ENCODE measurements at regions not wholly inside any gene's neighbourhood (a gene's known extent, or its start where the extent isn't known, plus 50 kb on each side); places are given as distances from the start of the nearest gene placed in this dataset.

GRCh38 chr18:76259711-76260110, 235.3 kb downstream of the ZNF516 start:
- no peaks in the 10 kb centered on the region for H3K9me3 ChIP-seq (ENCODE audit: low read length)
- ChIA-PET CTCF (ENCODE audit: unreplicated experiment) (no interaction called here), POLR2A (interaction anchor here (0.7 kb wide), 2 partner anchors 26 to 60 kb away, joined by 3 read pairs; no protein-coding TSS in a partner anchor)
- H2AFZ ChIP-seq (ENCODE audit: low read length) = no peak overlapping the region
- H4K20me1 ChIP-seq (ENCODE audit: insufficient read depth, low read length) = no peaks in the 10 kb centered on the region
- no peak overlapping the region for H3K27ac ChIP-seq (ENCODE audit: low read depth, low read length, poor library complexity, severe bottlenecking)
- DNase-seq (ENCODE audit: low spot score) = no peak
- BruUV-seq (replicated peaks) = no TSS peak
- H3K36me3 ChIP-seq (ENCODE audit: insufficient read depth, low read length) = no peaks in the 10 kb centered on the region
- no peaks in the 10 kb centered on the region for H3K9me2 ChIP-seq (ENCODE audit: insufficient read depth, low read length)
- no peaks in the 10 kb centered on the region for H3K79me2 ChIP-seq (ENCODE audit: insufficient read depth, low read depth, low read length)
- intact Hi-C loops (cut with micrococcal nuclease; ENCODE audit: unreplicated experiment) = no loop called here
- H3K4me3 ChIP-seq (ENCODE audit: low read depth, low read length, poor library complexity, severe bottlenecking) = no peak overlapping the region
- no peak overlapping the region for H3K4me2 ChIP-seq (ENCODE audit: low read length)
- no peaks in the 10 kb centered on the region for H3K4me1 ChIP-seq (ENCODE audit: insufficient read depth, low read length, poor library complexity, severe bottlenecking)
- TF ChIP-seq, protein P1, sequence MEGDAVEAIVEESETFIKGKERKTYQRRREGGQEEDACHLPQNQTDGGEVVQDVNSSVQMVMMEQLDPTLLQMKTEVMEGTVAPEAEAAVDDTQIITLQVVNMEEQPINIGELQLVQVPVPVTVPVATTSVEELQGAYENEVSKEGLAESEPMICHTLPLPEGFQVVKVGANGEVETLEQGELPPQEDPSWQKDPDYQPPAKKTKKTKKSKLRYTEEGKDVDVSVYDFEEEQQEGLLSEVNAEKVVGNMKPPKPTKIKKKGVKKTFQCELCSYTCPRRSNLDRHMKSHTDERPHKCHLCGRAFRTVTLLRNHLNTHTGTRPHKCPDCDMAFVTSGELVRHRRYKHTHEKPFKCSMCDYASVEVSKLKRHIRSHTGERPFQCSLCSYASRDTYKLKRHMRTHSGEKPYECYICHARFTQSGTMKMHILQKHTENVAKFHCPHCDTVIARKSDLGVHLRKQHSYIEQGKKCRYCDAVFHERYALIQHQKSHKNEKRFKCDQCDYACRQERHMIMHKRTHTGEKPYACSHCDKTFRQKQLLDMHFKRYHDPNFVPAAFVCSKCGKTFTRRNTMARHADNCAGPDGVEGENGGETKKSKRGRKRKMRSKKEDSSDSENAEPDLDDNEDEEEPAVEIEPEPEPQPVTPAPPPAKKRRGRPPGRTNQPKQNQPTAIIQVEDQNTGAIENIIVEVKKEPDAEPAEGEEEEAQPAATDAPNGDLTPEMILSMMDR (conservative IDR thresholded peaks at IDR 0.05; ENCODE audit: low read length) = no peak
- TF ChIP-seq EZH2phosphoT487 (IDR thresholded peaks at IDR 0.05; ENCODE audit: borderline replicate concordance, low read depth, low read length) = no peak

DNA sequence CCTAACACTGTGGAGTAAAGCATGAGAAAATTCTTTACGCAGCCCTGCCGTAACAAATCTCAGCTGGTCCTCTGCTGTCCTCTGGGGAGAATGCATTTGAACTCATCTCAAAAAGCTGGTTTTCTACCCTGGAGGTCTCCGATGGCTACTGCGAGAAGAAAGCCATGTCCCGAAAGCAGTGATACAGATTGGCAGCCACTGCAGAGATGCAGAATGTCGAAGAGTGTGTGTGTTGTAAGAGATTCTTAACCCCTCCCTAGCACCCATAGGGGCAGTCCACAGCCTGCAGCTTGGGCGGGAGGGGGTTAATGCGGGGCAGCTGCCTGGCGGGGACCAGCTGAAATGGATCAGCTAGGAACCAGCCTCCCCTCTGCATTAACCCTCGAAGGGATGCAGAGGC, 235.9 kb downstream of the ZNF516 start:
- Histone ChIP-seq H2AFZ (ENCODE audit: low read length) (no peak overlapping the region), H3K27ac (ENCODE audit: low read depth, low read length, poor library complexity, severe bottlenecking) (no peak overlapping the region), H3K36me3 (ENCODE audit: insufficient read depth, low read length) (no peaks in the 10 kb centered on the region), H3K4me2 (ENCODE audit: low read length) (no peak overlapping the region), H3K4me3 (ENCODE audit: low read depth, low read length, poor library complexity, severe bottlenecking) (no peak overlapping the region), H3K9me3 (ENCODE audit: low read length) (no peaks in the 10 kb centered on the region), H3K79me2 (ENCODE audit: insufficient read depth, low read depth, low read length) (no peaks in the 10 kb centered on the region), H3K4me1 (ENCODE audit: insufficient read depth, low read length, poor library complexity, severe bottlenecking) (no peaks in the 10 kb centered on the region), H4K20me1 (ENCODE audit: insufficient read depth, low read length) (no peaks in the 10 kb centered on the region), H3K9me2 (ENCODE audit: insufficient read depth, low read length) (no peaks in the 10 kb centered on the region)
- intact Hi-C loops (cut with micrococcal nuclease; ENCODE audit: unreplicated experiment) = no loop called here
- ChIA-PET CTCF (ENCODE audit: unreplicated experiment) (no interaction called here), POLR2A (no interaction called here)
- BruUV-seq (replicated peaks) = no TSS peak
- TF ChIP-seq, protein P1 (conservative IDR thresholded peaks at IDR 0.05; ENCODE audit: low read length) = no peak
- TF ChIP-seq EZH2phosphoT487 (IDR thresholded peaks at IDR 0.05; ENCODE audit: borderline replicate concordance, low read depth, low read length) = no peak
- DNase-seq (ENCODE audit: low spot score) = no peak

DNA sequence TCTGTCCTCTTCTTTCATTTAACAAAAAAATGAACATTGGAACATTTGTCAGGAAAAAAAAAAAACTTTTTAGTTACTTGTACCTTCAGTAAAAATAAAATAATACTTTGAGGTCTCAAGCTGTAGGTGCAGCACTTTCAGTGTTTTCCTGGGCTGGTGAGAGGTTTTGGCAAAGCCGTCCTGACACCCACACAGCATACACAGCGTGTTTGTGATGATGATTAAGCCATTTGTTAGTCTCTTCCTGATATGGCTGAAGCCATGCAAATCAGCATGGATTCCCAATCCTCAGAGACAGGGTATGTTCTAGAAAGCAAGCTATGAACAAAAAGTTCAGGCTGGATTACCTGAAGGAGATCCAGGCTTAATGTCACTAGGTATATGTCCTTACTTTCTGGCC, 236.8 kb downstream of the ZNF516 start:
- Histone ChIP-seq H2AFZ (ENCODE audit: low read length) (no peak overlapping the region), H3K4me3 (ENCODE audit: low read depth, low read length, poor library complexity, severe bottlenecking) (no peak overlapping the region), H3K36me3 (ENCODE audit: insufficient read depth, low read length) (no peaks in the 10 kb centered on the region), H3K79me2 (ENCODE audit: insufficient read depth, low read depth, low read length) (no peaks in the 10 kb centered on the region), H3K9me3 (ENCODE audit: low read length) (no peaks in the 10 kb centered on the region), H3K4me2 (ENCODE audit: low read length) (no peak overlapping the region), H3K27ac (ENCODE audit: low read depth, low read length, poor library complexity, severe bottlenecking) (no peak overlapping the region), H3K4me1 (ENCODE audit: insufficient read depth, low read length, poor library complexity, severe bottlenecking) (no peaks in the 10 kb centered on the region), H4K20me1 (ENCODE audit: insufficient read depth, low read length) (no peaks in the 10 kb centered on the region), H3K9me2 (ENCODE audit: insufficient read depth, low read length) (no peaks in the 10 kb centered on the region)
- TF ChIP-seq, protein P1 (conservative IDR thresholded peaks at IDR 0.05; ENCODE audit: low read length) = no peak
- TF ChIP-seq EZH2phosphoT487 (IDR thresholded peaks at IDR 0.05; ENCODE audit: borderline replicate concordance, low read depth, low read length) = no peak
- intact Hi-C loops (cut with micrococcal nuclease; ENCODE audit: unreplicated experiment) = no loop called here
- ChIA-PET POLR2A (interaction anchor here (0.7 kb wide), 2 partner anchors 212 to 1265 kb away, joined by 4 to 5 read pairs; no protein-coding TSS in a partner anchor), CTCF (ENCODE audit: unreplicated experiment) (no interaction called here)
- no TSS peak for BruUV-seq (replicated peaks)
- DNase-seq (ENCODE audit: low spot score) = no peak
